ENCODE measurements at regions not wholly inside any gene's neighbourhood (a gene's known extent, or its start where the extent isn't known, plus 50 kb on each side); places are given as distances from the start of the nearest gene placed in this dataset.

DNA sequence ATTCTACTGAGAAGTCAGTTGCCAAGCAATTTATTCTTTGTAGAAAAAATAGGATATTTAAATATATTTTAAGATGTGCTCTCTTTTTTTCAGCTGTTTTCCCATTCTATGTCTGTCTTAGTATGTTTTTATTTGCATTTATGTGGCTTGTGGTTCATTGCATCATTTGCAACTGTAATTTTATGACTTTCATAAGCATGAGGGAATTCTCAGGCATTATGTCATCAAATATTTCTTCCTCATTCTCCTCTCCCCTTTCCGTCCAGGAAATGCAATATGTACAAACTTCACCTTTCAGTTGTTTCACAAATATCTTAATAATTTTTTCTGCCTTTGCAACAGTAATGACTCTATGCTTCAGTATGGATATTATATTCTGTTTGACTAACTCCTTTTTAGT lies 560.2 kb upstream of the LRATD1 start:
- TF ChIP-seq EZH2phosphoT487 (IDR thresholded peaks at IDR 0.05; ENCODE audit: borderline replicate concordance, low read depth, low read length): no peak
- TF ChIP-seq, protein P1, sequence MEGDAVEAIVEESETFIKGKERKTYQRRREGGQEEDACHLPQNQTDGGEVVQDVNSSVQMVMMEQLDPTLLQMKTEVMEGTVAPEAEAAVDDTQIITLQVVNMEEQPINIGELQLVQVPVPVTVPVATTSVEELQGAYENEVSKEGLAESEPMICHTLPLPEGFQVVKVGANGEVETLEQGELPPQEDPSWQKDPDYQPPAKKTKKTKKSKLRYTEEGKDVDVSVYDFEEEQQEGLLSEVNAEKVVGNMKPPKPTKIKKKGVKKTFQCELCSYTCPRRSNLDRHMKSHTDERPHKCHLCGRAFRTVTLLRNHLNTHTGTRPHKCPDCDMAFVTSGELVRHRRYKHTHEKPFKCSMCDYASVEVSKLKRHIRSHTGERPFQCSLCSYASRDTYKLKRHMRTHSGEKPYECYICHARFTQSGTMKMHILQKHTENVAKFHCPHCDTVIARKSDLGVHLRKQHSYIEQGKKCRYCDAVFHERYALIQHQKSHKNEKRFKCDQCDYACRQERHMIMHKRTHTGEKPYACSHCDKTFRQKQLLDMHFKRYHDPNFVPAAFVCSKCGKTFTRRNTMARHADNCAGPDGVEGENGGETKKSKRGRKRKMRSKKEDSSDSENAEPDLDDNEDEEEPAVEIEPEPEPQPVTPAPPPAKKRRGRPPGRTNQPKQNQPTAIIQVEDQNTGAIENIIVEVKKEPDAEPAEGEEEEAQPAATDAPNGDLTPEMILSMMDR (conservative IDR thresholded peaks at IDR 0.05; ENCODE audit: low read length): no peak
